GM21515 (cell line): ENCODE measurements at regions not wholly inside any gene's neighbourhood (a gene's known extent, or its start where the extent isn't known, plus 50 kb on each side); places are given as distances from the start of the nearest gene placed in this dataset.

Experiments
- ATAC-seq: cut with Tn5 transposase; IDR thresholded peaks from one replicate; pipeline ENCODE4 v1.9.1; 2021; ENCODE audit not compliant: unreplicated experiment

DNA sequence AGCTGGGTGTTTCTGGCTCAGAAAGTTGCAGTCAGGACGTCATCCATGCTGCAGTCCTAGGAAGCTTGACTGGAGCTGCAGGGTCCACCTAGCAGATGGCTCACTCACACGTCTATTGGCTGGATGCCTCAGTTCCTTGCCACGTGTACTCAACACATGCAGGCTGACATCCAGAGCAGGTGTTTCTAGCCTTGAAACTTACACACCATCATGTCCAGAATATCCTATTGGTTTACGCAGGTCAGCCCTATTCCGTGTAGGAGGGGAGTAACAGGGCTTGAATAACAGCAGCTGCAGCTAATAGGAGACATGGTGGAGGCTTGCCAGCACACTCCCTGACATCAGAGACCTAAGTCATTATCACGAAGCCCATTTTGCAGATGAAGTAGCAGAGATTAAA, 473.5 kb downstream of the ACTL7B start:
- no peak for ATAC-seq

DNA sequence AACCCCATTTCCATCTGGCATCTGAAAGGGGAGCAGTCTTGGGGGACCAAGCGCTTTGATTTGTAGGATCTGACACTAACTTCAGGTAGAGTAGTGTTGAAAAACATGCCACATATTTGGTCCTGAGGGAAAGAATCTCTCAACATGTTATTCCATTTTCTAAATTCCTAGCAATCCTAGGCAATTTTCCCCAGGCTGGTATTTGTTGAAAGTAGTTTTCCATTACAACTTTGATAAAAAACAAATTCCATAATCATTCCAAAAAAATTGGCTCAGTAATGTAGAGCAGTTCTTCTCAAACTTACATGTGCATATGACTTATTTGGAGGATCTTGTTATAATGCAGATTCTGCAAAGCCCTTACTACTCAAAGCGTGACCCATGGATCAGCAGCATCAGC, 477.9 kb downstream of the ACTL7B start:
- ATAC-seq, result no peak

DNA sequence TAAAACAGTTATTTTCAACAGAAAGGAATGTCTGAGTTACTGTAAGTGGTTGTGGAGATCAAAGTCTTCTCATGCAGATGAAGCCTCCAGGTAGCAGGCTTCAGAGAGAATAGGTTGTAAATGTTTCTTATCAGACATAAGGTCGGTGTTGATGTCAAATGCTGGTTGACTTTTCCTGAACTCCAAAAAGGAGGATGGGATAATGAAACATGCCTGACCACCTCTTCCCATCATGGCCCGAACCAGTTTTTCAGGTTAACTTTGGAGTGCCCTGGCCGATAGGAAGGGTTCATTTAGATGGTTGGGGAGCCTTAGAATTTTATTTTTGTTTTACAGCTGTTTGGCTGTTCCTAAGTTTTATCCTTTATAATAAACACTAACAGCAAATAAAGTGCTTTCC, 478.4 kb downstream of the ACTL7B start:
- no peak for ATAC-seq

DNA sequence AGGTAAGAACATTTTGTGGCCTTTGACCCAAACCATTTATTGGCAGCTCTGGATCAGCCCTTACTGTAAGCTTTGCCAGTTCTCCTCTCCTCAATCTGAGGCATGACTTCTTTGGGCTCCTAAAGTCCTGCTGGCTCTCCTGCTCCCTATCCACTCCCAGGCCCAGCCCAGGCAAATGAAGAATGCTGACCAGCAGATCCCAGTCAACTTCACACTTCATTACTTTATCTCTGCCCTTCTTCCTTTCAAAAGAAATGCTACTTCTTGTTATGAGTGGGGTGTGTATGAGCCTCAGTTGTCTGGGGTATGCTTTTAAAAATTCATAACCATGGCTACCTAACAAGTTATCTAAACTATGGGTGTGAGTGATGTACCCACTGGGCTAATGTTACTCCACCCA, 479.6 kb downstream of the ACTL7B start:
- ATAC-seq, result no peak

DNA sequence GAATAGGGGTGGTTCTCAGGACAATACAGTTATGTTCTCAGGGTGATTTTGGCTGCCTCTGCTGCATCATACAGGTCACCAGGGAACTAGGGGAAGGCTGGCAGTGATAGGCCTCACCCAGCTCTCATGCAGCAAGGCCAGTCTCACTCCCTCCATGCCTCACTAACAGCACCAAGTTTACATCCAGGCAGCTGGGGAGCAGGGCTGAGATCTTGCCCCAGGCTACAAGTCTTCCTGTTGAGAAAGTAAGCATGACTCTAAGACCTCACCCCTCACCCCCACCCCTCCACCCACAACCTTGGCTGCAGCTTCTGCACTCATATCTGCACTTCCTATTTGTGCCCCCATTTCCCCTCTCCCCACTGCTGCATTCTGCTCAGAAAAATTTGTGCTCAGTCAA, 481.2 kb downstream of the ACTL7B start:
- no peak for ATAC-seq

DNA sequence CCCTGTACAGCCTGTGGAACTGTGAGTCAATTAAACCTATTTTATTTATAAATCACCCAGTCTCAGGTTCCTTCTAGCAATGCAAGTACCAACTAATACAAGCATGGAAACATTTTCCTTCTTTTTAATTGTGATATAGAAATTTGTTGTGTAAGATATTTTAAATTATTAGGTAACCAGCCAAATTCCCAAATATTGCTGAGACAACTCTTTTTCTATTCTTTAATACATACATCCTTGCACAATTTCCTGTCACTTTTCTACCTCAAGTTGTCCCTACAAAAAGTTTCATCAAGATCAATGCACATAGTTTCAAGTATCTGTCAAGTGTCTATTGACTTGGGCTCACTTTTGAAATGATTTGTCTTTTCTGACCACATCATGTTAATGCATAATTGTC, 488.6 kb downstream of the ACTL7B start:
- no peak for ATAC-seq

DNA sequence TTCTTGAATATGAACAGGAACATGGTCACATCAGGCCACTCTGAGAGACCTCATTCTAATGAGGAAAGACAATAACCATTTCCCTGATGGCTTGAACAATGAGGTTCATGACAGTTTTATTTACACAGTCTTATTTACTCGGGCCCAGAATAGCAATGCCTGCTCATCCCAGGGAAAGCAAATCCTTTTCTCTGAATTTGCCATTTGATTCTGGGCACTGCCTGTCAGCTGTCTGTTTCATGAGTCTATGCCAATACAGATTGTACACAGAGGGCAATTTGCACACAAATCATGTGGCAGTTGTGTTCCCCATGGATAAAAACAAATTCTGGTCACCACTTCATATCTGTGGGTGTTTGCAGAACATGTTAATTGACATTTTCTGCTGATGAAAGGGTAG, 492.5 kb downstream of the ACTL7B start:
- ATAC-seq, result no peak

DNA sequence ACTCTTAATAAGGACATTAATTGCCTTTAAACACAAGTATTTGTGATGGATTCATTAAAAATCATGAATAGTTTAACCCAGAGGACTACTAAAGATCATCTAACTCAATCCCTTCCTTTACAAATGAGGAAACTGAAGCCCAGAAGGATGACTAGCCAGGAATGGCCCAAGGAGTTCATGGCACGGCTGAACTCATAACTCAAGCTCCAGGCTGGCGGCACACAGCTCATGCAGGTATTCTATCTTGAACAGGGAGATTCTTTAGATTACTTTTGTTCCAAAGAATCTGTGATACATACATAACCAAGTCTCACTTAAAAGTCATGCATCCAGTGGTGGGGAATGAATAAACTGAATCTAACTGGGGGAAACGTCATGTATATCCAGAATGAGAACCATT, 495.5 kb downstream of the ACTL7B start:
- ATAC-seq, result no peak

DNA sequence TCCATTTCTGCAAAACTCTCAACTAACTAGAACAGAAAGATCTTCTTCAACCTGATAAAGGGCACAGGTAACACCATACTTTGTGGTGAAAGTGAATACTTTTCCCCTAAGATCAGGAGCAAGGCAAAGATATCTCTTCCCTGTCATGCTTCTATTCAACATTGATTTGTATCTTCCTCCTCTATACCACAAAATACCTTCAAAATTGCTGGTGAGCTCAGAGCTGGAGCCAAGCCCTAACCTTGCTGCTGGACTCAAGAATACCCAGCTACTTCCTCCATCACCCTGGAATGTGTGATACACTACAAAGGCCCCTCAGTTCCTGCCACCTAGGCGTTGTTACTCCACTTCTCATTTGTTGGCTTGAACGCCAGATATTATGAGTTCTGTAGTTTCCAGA, 499.0 kb downstream of the ACTL7B start:
- ATAC-seq, result no peak

DNA sequence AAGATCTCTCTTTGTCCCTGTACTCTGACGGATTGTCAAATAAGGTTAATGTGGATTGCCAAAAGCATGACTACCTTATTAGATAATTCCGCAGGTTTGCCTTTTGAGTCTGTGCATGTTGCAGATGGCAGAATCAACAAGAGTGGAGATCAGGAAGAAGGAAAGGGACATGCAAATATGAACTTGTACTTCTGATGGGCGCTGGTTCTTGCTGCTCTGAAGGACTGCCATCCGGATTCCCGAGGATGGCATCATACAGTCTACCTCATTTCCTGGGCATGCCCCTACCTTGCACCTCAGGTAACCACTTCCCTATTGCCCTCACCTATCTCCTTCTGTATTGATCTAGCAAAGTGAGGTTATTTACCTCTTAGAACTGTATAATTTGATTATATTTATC, 504.2 kb downstream of the ACTL7B start:
- ATAC-seq, result no peak

DNA sequence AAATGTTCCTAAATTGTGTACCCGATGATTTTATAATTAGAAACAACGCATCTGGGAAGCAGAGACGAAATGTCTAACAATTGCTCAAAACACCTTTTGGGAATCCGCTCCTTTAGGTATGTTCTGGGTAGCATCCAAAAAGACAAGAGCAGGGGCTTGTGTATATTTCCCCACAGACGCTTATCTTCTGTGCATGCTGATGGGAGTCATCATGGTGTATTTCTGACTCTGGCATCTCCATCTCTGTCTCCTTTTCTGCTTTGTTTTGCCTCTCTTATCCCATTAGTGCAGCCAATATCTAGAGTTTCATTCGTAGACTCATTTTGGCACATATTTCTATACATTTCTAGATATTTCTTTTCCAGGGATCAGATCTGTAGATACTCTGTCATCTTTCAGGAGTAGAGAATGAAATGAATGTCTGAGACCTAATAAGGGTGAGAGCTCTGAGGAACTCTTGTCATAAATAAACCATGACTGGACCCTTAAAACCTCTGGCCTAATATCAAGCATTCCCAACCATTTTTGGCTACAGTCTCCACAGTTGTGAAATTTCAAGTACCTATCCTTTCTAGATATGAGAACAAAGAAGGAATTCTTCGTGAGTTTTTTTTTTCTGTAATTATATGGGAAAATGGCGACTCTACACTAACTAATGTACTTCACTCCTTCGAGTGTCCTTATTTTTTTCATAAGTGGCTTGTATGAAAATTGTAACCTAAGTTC, 508.2 kb downstream of the ACTL7B start:
- no peak for ATAC-seq

DNA sequence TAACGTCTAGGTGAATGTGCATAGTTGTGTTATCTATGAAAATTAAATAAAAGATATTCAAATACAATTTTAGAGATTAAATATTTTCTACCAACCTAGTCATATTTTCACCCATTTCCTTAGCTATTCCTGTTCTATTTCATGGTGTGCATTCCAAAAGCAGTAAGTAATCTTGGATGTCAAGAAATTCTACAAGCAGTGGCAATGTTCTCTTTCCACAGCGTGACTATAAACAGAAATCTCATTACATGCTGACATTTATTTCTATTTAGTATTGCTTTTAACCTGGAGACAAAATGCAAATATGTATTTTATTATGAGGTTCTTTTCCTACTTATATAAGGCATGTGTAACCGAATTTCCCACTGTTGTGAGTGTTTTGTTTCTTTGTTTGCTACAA, 510.0 kb downstream of the ACTL7B start:
- no peak for ATAC-seq

DNA sequence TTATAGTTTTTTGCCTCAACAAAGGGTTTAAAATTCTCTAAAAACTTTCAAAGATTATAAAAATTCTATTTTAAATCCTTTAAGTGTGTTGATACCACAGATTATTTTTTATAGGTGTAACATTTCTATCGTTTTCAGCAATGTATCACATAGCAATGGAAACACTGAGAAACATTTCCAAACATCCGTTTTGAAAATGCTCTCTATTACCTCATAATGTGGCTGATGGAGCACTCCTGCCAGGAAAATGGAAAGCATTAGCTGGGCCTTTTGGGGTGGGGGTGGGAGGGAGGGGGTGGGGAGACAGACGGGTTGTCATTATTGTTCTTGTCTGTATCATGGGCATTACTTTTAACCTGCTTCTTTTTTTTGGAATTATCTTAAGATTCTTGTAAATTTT, 516.5 kb downstream of the ACTL7B start:
- no peak for ATAC-seq

DNA sequence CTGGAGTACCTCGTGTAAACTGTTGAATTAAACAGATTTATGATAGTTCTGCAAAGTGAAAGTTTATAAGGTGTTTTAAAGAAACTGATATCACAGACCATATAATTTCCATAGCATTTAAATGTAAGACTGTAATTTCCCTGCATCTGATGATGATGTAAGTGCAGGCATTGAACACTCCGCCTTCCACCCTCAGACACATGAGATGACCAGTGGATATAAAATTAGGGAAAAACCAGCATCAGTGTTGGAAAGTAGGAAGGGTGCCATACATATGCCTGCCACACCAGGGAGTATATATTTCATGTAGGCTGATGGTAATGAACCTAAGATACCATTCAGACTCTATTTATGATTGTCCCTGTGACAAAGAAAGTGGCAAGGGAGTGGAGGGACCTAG, 519.2 kb downstream of the ACTL7B start:
- ATAC-seq, result no peak

DNA sequence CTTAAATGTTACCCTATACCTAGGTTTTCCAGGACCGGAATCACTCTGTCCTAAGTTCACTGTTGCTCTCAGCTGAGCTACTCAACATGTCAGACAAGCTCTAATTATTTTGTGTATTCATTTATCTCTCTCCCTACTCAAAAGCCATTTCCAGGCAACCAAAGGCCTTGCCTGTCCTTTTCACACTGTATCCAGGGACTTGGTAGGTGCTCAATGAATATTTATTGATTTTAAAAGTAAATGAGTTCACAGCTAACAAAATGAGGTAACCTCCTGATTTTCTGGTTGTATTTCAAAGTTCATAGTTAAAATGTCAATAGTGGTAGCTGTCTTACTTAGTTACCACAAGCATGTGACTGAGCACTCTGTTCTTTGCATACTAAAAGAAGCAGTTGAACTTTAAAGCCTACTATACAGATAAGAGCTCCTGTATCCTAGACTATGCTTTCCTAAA, 522.2 kb downstream of the ACTL7B start:
- ATAC-seq, result no peak

DNA sequence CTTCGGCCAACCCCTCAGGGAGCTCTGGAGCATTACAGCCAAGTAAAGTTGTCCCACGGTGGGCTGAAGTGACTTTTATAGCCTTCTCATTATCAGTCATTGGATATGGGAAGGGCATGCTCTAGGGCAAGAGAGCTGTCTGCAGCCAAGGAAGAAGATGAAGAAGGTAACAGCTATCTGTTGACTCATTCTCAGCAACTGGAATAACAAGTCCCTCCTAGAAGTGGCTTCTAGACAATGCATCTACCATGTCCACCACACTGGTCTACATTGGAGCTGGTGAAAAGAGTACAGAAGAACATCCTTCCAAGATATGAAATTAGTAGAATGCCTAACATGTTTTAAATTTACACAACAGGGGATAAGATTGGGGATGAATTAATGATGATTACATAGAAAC, 524.2 kb downstream of the ACTL7B start:
- ATAC-seq, result no peak

DNA sequence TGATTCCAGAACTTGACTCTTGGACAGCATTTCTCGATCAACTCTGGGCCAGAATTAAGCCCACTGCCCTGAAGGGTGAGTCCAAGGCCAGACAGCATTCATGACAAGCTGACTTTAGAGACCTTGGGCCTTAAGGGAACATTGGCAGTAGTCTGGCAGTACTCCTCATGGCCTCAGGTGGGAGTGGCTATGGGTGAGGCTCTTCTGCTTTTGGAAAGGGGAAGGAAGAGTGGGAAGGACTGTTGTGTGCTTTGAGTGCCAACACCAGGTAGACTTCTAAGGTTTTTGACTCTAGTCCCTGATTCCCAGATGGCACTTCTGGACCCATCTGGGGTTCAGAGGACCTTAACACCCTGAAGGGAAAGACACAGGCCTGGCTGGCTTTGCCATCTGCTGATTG, 530.4 kb downstream of the ACTL7B start:
- no peak for ATAC-seq

DNA sequence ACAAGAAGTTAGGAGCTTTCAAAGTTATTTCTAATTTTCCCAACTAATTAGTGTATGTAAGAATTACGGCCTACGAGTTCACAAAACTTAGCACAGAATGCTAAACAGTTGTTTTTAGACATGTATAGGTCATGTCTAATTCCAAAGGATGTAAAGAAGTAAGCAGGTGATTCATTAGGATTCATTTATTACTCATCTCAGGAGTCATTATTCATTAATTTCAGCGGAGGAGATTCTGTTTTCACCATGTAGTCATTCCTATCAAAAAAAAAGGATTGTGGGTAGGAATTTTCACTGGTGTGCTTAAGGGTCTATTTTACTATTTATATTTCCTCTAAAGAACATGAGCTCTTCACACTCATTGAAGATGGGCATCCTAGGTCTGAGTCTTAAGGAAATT, 532.2 kb downstream of the ACTL7B start:
- no peak for ATAC-seq

DNA sequence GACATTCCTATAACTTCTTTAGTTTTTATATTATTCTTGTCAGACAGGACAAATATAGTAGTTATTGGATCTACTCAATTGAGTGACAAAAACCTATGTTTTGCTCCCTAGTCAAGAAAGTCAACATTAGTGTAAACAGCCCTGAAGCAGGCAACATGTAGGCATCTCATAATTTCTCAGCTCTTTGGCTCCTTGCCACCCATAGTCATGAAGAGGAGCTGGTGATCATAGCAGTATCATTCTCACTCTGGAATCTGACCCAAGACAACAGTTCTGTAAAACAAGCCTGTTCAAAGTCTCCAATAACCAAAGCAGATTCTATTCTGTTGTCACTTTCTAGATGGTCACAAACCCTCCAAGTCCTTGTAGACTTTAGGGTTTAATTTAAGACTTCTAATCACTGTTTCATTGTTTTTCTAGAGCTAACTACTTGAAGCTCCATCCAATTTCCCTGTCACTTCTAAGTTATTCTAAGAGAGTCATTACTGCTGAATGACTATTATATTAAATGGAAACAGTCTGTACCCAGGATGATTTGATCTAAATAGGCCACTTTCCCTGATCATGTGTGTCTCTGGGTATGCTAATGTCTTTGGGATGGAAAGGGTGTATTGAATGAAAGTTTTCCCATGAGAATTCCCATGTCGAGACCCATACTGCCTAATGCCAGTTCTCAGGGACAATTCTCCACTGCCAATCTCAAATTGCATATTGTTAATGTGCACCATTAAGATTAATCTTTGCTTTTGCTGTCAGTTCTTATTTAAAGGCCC, 533.3 kb downstream of the ACTL7B start:
- no peak for ATAC-seq

DNA sequence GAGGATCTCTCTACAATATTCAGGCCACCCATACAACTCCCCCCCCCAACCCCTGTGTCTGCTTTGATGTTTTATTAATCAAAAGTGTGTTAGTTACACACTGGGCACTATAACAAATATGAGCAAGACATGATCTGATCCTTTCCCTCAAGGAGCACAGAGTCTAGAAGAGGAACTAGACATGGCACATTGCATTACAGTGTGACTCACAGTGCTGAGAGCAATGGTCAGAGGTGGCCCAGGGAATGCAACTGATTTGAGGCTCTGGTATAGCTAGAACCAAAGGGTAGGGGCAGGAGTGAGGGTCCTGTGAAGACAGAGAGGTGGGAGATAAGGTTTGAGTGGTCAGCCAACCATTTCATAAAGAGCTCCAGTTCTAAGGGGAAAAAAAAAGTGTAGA, 539.2 kb downstream of the ACTL7B start:
- no peak for ATAC-seq

DNA sequence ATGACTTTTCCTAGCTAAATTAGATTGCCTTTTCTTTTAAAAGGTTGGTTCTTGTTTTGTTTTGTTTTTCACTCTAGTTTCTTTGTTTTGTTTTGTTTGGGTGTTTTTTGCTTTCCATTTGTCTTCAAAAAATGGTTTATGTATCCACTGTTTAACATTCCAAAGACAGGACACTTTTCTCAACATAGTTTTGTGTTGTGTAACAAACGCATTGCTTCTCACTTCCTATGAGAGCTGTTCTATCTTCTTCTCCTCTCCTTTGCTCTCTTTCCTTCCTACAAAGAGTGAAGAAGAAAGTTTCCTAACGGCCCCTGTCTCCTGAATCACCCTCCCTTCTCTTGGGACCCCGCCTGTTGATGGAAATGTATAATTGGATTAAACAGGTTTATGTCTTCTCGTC, 539.7 kb downstream of the ACTL7B start:
- no peak for ATAC-seq

DNA sequence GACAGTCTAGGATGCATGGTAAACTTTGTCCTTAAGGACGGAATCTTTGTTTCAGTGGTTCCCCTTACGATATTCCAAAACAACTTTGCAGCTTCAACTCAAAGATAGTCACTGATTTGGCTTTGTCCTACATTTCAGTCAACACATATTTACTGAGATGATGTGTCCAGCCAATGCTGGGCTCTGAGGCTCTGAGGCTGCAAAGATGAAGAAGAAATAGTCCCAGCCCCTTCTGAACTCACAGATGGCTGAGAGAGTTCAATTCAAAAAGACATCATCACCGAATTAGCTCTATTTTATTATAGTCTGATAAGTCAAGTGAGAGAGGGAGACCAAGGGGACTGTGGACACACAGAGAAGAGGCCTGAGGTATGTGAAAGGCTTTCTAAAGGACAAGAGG, 544.0 kb downstream of the ACTL7B start:
- ATAC-seq, result no peak

DNA sequence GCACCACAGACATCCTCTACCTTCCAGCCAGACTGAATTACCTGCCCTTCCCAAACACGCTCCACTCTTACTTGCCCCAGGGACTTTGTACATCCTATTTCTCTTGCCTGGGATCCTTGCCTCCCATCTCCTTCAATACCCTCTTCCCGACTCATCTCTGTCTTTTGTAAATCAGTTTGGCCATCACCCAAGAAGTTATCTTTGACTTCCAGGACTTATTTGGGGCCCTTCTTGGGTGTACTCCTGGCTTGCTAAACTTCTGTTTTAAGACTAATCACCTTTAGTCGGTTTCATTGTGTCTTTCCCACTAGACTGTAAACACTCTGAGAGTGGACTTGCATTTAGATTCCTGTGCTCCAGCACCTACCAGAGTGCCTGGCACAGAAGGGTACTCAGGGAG, 545.6 kb downstream of the ACTL7B start:
- ATAC-seq, result no peak
